Liver (tissue), 8 donors: ENCODE measurements at regions not wholly inside any gene's neighbourhood (a gene's known extent, or its start where the extent isn't known, plus 50 kb on each side); places are given as distances from the start of the nearest gene placed in this dataset.

ENCODE experiments used
- DNase-seq: peaks from one replicate; pipeline ENCODE4 v3.0.0-alpha.2; 2017; ENCODE audit warnings: low spot score
- H3K27ac ChIP-seq, 2 donors: one replicate each; pipeline ENCODE4 v1.7.0; 2013; ENCODE audit warnings: inconsistent platforms in 2 of 2, low read length in 2 of 2, control low read depth in 1 of 2, low read depth in 1 of 2, mild to moderate bottlenecking in 1 of 2
- H3K27me3 ChIP-seq, 4 donors: one replicate each; pipeline versions ENCODE4 v1.6.1 to v1.7.0; 2013; ENCODE audit warnings: low read length in 3 of 4, inconsistent platforms in 1 of 4, mild to moderate bottlenecking in 1 of 4, moderate library complexity in 1 of 4; ENCODE audit not compliant: control insufficient read depth in 4 of 4, insufficient read depth in 4 of 4
- H3K36me3 ChIP-seq, 4 donors: one replicate each; pipeline versions ENCODE4 v1.6.1 to v1.7.0; 2013; ENCODE audit warnings: low read length in 3 of 4, mild to moderate bottlenecking in 3 of 4, low read depth in 1 of 4, moderate library complexity in 1 of 4; ENCODE audit not compliant: control insufficient read depth in 4 of 4, insufficient read depth in 3 of 4
- H3K4me1 ChIP-seq, 4 donors: one replicate each; pipeline versions ENCODE4 v1.6.1 to v1.7.0; 2013; ENCODE audit warnings: low read length in 3 of 4, mild to moderate bottlenecking in 3 of 4, moderate library complexity in 1 of 4; ENCODE audit not compliant: control insufficient read depth in 4 of 4, insufficient read depth in 4 of 4
- H3K4me3 ChIP-seq, 3 donors: one replicate each; pipeline versions ENCODE4 v1.6.1 to v1.7.0; 2013; ENCODE audit warnings: low read length in 3 of 3, control low read depth in 1 of 3, low read depth in 1 of 3, mild to moderate bottlenecking in 1 of 3
- H3K9ac ChIP-seq, 2 donors: one replicate each; pipeline ENCODE4 v1.7.0; 2013; ENCODE audit warnings: low read length in 2 of 2, mild to moderate bottlenecking in 2 of 2, moderate library complexity in 2 of 2, control low read depth in 1 of 2, low read depth in 1 of 2
- H3K9me3 ChIP-seq, 4 donors: one replicate each; pipeline versions ENCODE4 v1.6.1 to v1.7.0; 2013; ENCODE audit warnings: low read length in 3 of 4; ENCODE audit not compliant: control insufficient read depth in 4 of 4
- ATF3 ChIP-seq: IDR thresholded peaks from 2 replicates; pipeline ENCODE4 v1.6.1; 2016; ENCODE audit warnings: antibody characterized with exemption
- CTCF ChIP-seq: fragments of 150-350 bp; IDR thresholded peaks from 2 replicates; pipeline ENCODE4 v1.5.1; 2017; ENCODE audit warnings: improper control_type of control experiment, low read depth, low read length; ENCODE audit not compliant: missing input control
- EGR1 ChIP-seq, 2 donors: IDR thresholded peaks; 2 replicates each; pipeline ENCODE4 v1.6.1; 2016 to 2018; ENCODE audit warnings: antibody characterized with exemption in 2 of 2, low read depth in 2 of 2
- FOXA2 ChIP-seq: IDR thresholded peaks from 2 replicates; pipeline ENCODE4 v1.6.1; 2016; ENCODE audit warnings: antibody characterized with exemption
- GABPA ChIP-seq, 2 donors: IDR thresholded peaks in 1 of 2; conservative IDR thresholded peaks in 1 of 2; 2 replicates each; pipeline ENCODE4 v1.6.1; 2016; ENCODE audit warnings: antibody characterized with exemption in 2 of 2, mild to moderate bottlenecking in 1 of 2, moderate library complexity in 1 of 2
- HNF4A ChIP-seq, 2 donors: conservative IDR thresholded peaks; 2 replicates each; pipeline ENCODE4 v1.6.1; 2016; ENCODE audit warnings: antibody characterized with exemption in 2 of 2, mild to moderate bottlenecking in 2 of 2
- HNF4G ChIP-seq: IDR thresholded peaks from 2 replicates; pipeline ENCODE4 v1.6.1; 2016; ENCODE audit warnings: antibody characterized with exemption
- JUND ChIP-seq, 2 donors: IDR thresholded peaks; 2 replicates each; pipeline ENCODE4 v1.6.1; 2016; ENCODE audit warnings: antibody characterized with exemption in 2 of 2
- MAX ChIP-seq: IDR thresholded peaks from 2 replicates; pipeline ENCODE4 v1.6.1; 2016; ENCODE audit warnings: antibody characterized with exemption
- NR2F2 ChIP-seq: IDR thresholded peaks from 2 replicates; pipeline ENCODE4 v1.6.1; 2016; ENCODE audit warnings: antibody characterized with exemption
- RAD21 ChIP-seq, 2 donors: IDR thresholded peaks; 2 replicates each; pipeline ENCODE4 v1.6.1; 2016; ENCODE audit warnings: antibody characterized with exemption in 2 of 2, mild to moderate bottlenecking in 2 of 2
- REST ChIP-seq: IDR thresholded peaks from 2 replicates; pipeline ENCODE4 v1.6.1; 2016; ENCODE audit warnings: antibody characterized with exemption, mild to moderate bottlenecking
- RXRA ChIP-seq, 2 donors: IDR thresholded peaks; 2 replicates each; pipeline ENCODE4 v1.6.1; 2017 to 2018; ENCODE audit warnings: antibody characterized with exemption in 2 of 2, mild to moderate bottlenecking in 1 of 2
- SP1 ChIP-seq: IDR thresholded peaks from 2 replicates; pipeline ENCODE4 v1.6.1; 2018; ENCODE audit warnings: antibody characterized with exemption, mild to moderate bottlenecking
- TAF1 ChIP-seq: conservative IDR thresholded peaks from 2 replicates; pipeline ENCODE4 v1.6.1; 2016; ENCODE audit warnings: antibody characterized with exemption, mild to moderate bottlenecking
- YY1 ChIP-seq: IDR thresholded peaks from 2 replicates; pipeline ENCODE4 v1.6.1; 2016; ENCODE audit warnings: antibody characterized with exemption, mild to moderate bottlenecking
- ZBTB33 ChIP-seq: IDR thresholded peaks from 2 replicates; pipeline ENCODE4 v1.6.1; 2016; ENCODE audit warnings: antibody characterized with exemption
- WGBS: extraction: QIAGEN DNeasy Blood & Tissue Kit; methylation state at CpG from one replicate; pipeline ENCODE4 v1.1.7; 2013; 5-methylcytosine and 5-hydroxymethylcytosine counted together
- donor health status: healthy.
- donor health status: healthy.
- donor health status: healthy.
- donor health status: healthy.
- donor health status: healthy.

GRCh38 chr14:44040561-44040960 lies 466.5 kb downstream of the FSCB start:
- no peak overlapping the region for H3K4me3 ChIP-seq
- DNase-seq, result no peak
- no peaks in the 10 kb centered on the region for H3K27me3 ChIP-seq
- H3K36me3 ChIP-seq, result no peaks in the 10 kb centered on the region
- peaks cover 0 to 8% (median 0%) of the 10 kb centered on the region in 4 donors for H3K9me3 ChIP-seq
- WGBS, result 88% methylated on average over 1 of the region's 1 CpG
- no peak for TF ChIP-seq EGR1 (IDR thresholded peaks at IDR 0.05; ENCODE audit: low read depth in 2 of 2)
- no peak for TF ChIP-seq MAX
- no peak for TF ChIP-seq TAF1
- TF ChIP-seq YY1, result no peak
- TF ChIP-seq ATF3, result no peak
- TF ChIP-seq RAD21 (IDR thresholded peaks at IDR 0.05), result no peak
- no peak for TF ChIP-seq ZBTB33
- no peak for TF ChIP-seq HNF4A (conservative IDR thresholded peaks at IDR 0.05)
- TF ChIP-seq FOXA2, result no peak
- TF ChIP-seq JUND (IDR thresholded peaks at IDR 0.05), result no peak
- no peak for TF ChIP-seq SP1
- no peak for TF ChIP-seq HNF4G
- no peak for TF ChIP-seq GABPA (IDR thresholded peaks at IDR 0.05 in 1 of 2, conservative IDR thresholded peaks at IDR 0.05 in 1 of 2)
- no peak for TF ChIP-seq REST
- no peak for TF ChIP-seq RXRA (IDR thresholded peaks at IDR 0.05)
- TF ChIP-seq NR2F2, result no peak
- TF ChIP-seq CTCF, result no peak
- H3K9ac ChIP-seq, result no peak overlapping the region
- H3K4me1 ChIP-seq, result no peaks in the 10 kb centered on the region
- H3K27ac ChIP-seq, result no peak overlapping the region

GRCh38 chr14:44036248-44036647 lies 470.8 kb downstream of the FSCB start:
- TF ChIP-seq ATF3 (no peak), NR2F2 (no peak), JUND (IDR thresholded peaks at IDR 0.05) (no peak)
- Histone ChIP-seq H3K4me1 (no peaks in the 10 kb centered on the region), H3K36me3 (no peaks in the 10 kb centered on the region), H3K4me3 (no peak overlapping the region), H3K9me3 (peaks cover 0 to 8% (median 0%) of the 10 kb centered on the region in 4 donors), H3K9ac (no peak overlapping the region), H3K27ac (no peak overlapping the region), H3K27me3 (no peaks in the 10 kb centered on the region)
- DNase-seq, result no peak
- 44% methylated on average over 1 of the region's 1 CpG for WGBS
